GM23338 (cell line): ENCODE measurements at regions not wholly inside any gene's neighbourhood (a gene's known extent, or its start where the extent isn't known, plus 50 kb on each side); places are given as distances from the start of the nearest gene placed in this dataset.

Source experiments
- ATAC-seq: fragments of 200-7000 bp; cut with Tn5 transposase; 3 replicates; pipeline ENCODE4 v1.9.1; 2020
- DNase-seq: peaks from one replicate; pipeline ENCODE4 v3.0.0-alpha.2; 2015; ENCODE audit warnings: low spot score
- H2AFZ ChIP-seq: fragments of 200-600 bp; sonication (generic); 2 replicates; pipeline ENCODE4 v1.8.0; 2016; ENCODE audit warnings: antibody characterized with exemption, mild to moderate bottlenecking, moderate library complexity
- H3F3A ChIP-seq: fragments of 200-600 bp; sonication (generic); replicated peaks from 2 replicates; pipeline ENCODE4 v1.8.0; 2017; ENCODE audit warnings: antibody characterized with exemption, mixed run types, low read depth
- H3K27ac ChIP-seq: fragments of 200-600 bp; sonication (generic); 2 replicates; pipeline ENCODE4 v1.6.1; 2016; ENCODE audit warnings: low read depth
- H3K27me3 ChIP-seq: fragments of 200-600 bp; sonication (generic); 2 replicates; pipeline ENCODE4 v1.8.0; 2016; ENCODE audit warnings: mild to moderate bottlenecking, mixed run types, moderate library complexity; ENCODE audit not compliant: insufficient read depth
- H3K36me3 ChIP-seq: fragments of 200-600 bp; sonication (generic); 2 replicates; pipeline ENCODE4 v1.8.0; 2016; ENCODE audit warnings: mild to moderate bottlenecking; ENCODE audit not compliant: insufficient read depth
- H3K4me1 ChIP-seq: fragments of 200-600 bp; sonication (generic); 2 replicates; pipeline ENCODE4 v1.8.0; 2016; ENCODE audit warnings: mild to moderate bottlenecking, moderate library complexity; ENCODE audit not compliant: insufficient read depth
- H3K4me2 ChIP-seq: fragments of 200-600 bp; sonication (generic); 2 replicates; pipeline ENCODE4 v1.7.1; 2017; ENCODE audit warnings: mixed run types
- H3K4me3 ChIP-seq: fragments of 200-600 bp; sonication (generic); 2 replicates; pipeline ENCODE4 v1.6.1; 2016; ENCODE audit warnings: mixed run types
- H3K79me2 ChIP-seq: fragments of 200-600 bp; sonication (generic); replicated peaks from 2 replicates; pipeline ENCODE4 v1.8.0; 2017; ENCODE audit warnings: mild to moderate bottlenecking; ENCODE audit not compliant: insufficient read depth
- H3K9me2 ChIP-seq: fragments of 200-600 bp; sonication (generic); 2 replicates; pipeline ENCODE4 v1.8.0; 2017; ENCODE audit not compliant: insufficient read depth
- H4K20me1 ChIP-seq: fragments of 200-600 bp; sonication (generic); replicated peaks from 2 replicates; pipeline ENCODE4 v1.8.0; 2017; ENCODE audit warnings: mild to moderate bottlenecking; ENCODE audit not compliant: insufficient read depth
- H3K27ac Mint-ChIP-seq: 2 replicates; pipeline ENCODE4 v1.8.0; 2020; ENCODE audit warnings: inconsistent platforms, mild to moderate bottlenecking, moderate library complexity, mixed read lengths
- H3K27me3 Mint-ChIP-seq: 3 replicates; pipeline ENCODE4 v1.8.0; 2022; ENCODE audit warnings: low read depth, mild to moderate bottlenecking, moderate library complexity, mixed read lengths, inconsistent platforms; ENCODE audit not compliant: insufficient read depth, poor library complexity
- H3K36me3 Mint-ChIP-seq: 3 replicates; pipeline ENCODE4 v1.8.0; 2021; ENCODE audit warnings: low read depth, mild to moderate bottlenecking, inconsistent platforms, moderate library complexity, mixed read lengths
- H3K4me1 Mint-ChIP-seq: 3 replicates; pipeline ENCODE4 v1.8.0; 2020; ENCODE audit warnings: mild to moderate bottlenecking, inconsistent platforms, mixed read lengths
- H3K4me3 Mint-ChIP-seq: 3 replicates; pipeline ENCODE4 v1.8.0; 2021; ENCODE audit warnings: moderate library complexity, mild to moderate bottlenecking, inconsistent platforms, mixed read lengths
- H3K9me3 Mint-ChIP-seq: 3 replicates; pipeline ENCODE4 v1.8.0; 2020; ENCODE audit warnings: moderate library complexity, mild to moderate bottlenecking, inconsistent platforms, mixed read lengths
- CREB1 ChIP-seq: fragments of 250-450 bp; sonication (Bioruptor Pico); IDR thresholded peaks from 2 replicates; pipeline ENCODE4 v1.5.0; 2020; ENCODE audit warnings: low read depth, mild to moderate bottlenecking, moderate library complexity
- EZH2 ChIP-seq: fragments of 200-600 bp; sonication (generic); IDR thresholded peaks from one replicate; pipeline ENCODE4 v1.8.0; 2017; ENCODE audit warnings: antibody characterized with exemption, mild to moderate bottlenecking, low read depth; ENCODE audit not compliant: unreplicated experiment
- EZH2phosphoT487 ChIP-seq: fragments of 200-600 bp; sonication (generic); IDR thresholded peaks from one replicate; pipeline ENCODE4 v1.8.1; 2018; ENCODE audit warnings: antibody characterized with exemption; ENCODE audit not compliant: unreplicated experiment
- JUNB ChIP-seq: IDR thresholded peaks from one replicate; pipeline ENCODE4 v1.6.1; 2016; ENCODE audit warnings: antibody characterized with exemption; ENCODE audit not compliant: unreplicated experiment
- NANOG ChIP-seq: IDR thresholded peaks from 2 replicates; pipeline ENCODE4 v1.6.1; 2016; ENCODE audit warnings: antibody characterized with exemption, borderline replicate concordance
- POLR2AphosphoS5 ChIP-seq: IDR thresholded peaks from 2 replicates; pipeline ENCODE4 v1.6.1; 2016; ENCODE audit warnings: antibody characterized with exemption, low read depth
- STAT1 ChIP-seq: IDR thresholded peaks from one replicate; pipeline ENCODE4 v1.6.1; 2016; ENCODE audit warnings: antibody characterized with exemption; ENCODE audit not compliant: unreplicated experiment
- ZNF114 ChIP-seq: fragments of 250-450 bp; sonication (Bioruptor Pico); IDR thresholded peaks from 2 replicates; pipeline ENCODE4 v1.5.0; 2020; ENCODE audit warnings: mild to moderate bottlenecking, moderate library complexity
- ZNF331 ChIP-seq: fragments of 250-450 bp; sonication (Bioruptor Pico); IDR thresholded peaks from 2 replicates; pipeline ENCODE4 v1.5.0; 2020; ENCODE audit warnings: low read depth, mild to moderate bottlenecking, moderate library complexity
- TF ChIP-seq, protein P1 (sequence below): IDR thresholded peaks from one replicate; pipeline ENCODE4 v1.6.1; 2018; ENCODE audit warnings: antibody characterized with exemption; ENCODE audit not compliant: unreplicated experiment
- TF ChIP-seq, protein P2 (sequence below), 2 experiments: fragments of 200-600 bp in 1 of 2; sonication (generic) in 1 of 2; conservative IDR thresholded peaks; 2 replicates each; pipeline versions ENCODE4 v1.5.1 to v1.6.1; 2016 to 2017; ENCODE audit warnings: antibody characterized with exemption in 2 of 2, low read depth in 2 of 2, mild to moderate bottlenecking in 2 of 2, moderate library complexity in 1 of 2
- TF ChIP-seq, protein P3 (sequence below): fragments of 250-450 bp; sonication (Bioruptor Pico); IDR thresholded peaks from 2 replicates; pipeline ENCODE4 v1.5.0; 2020; ENCODE audit warnings: mild to moderate bottlenecking, moderate library complexity
- TF ChIP-seq, protein P4 (sequence below): IDR thresholded peaks from 2 replicates; pipeline ENCODE4 v1.6.1; 2016; ENCODE audit warnings: antibody characterized with exemption

DNA sequence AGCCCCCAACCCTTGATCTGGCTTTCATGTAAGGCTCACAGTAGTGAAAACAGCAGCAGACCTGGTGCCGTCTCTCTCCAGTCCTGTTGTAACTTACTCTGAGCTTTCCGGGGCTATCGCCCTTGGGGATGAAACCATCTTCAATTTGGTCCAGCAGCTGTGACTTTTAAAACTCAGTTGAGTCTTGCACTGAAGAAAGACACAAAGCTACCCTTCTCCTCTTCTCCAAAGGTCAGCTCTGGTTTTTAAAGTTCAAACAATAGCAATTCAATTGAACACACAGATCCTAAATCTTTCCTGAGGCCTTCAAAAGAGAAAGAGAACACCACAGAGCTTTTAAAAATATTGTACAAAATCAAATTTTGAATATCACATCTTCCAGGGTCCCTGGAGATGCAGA lies 83.5 kb downstream of the SNX5 start (continued):
- TF ChIP-seq ZNF114 (CRISPR knock-in tag): no peak

DNA sequence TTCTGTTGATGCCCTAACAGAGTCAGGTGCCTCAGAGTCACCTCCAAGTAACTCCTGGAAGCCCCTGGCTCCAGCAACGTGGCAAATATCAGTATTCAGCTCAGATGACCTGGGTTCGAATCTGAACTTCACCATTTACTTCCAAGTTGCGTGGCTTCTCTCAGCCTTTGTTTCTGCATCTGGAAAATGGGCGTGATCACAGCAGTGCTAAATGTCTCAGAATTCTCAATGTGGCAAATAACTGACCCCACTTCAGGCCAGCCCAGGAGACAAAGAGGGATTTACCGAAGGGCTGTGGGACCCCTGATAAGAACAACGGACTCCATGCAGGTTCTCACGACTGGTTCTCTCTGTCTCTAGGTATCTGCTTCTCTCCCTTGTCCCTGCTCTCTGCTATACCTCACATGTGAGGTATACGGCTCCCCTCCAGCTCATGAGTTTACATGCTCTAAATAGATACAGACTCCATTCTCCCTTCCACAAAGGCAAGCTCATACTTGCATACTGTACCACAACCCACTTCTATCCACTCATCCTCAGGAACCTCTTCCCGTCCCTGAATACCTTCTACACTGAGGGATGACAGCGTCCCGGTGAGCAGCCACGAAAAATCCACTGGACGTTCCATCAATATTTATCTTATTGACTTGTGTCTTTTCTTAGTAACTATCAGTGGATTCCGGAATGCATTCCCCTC lies 84.1 kb downstream of the SNX5 start:
- H4K20me1 ChIP-seq: no peaks in the 10 kb centered on the region
- H3K4me3 ChIP-seq: no peak overlapping the region
- H3K27ac ChIP-seq: no peak overlapping the region
- peaks cover 12% of the 10 kb centered on the region for H3K36me3 Mint-ChIP-seq
- peaks cover 12% of the 10 kb centered on the region for H3K27me3 Mint-ChIP-seq
- H3K9me2 ChIP-seq: no peaks in the 10 kb centered on the region
- H3K27ac Mint-ChIP-seq: no peak overlapping the region
- peaks cover 13% of the 10 kb centered on the region for H3K9me3 Mint-ChIP-seq
- no peaks in the 10 kb centered on the region for H3F3A ChIP-seq
- ATAC-seq (no peak), DNase-seq (no peak)
- H3K36me3 ChIP-seq: 0 out of 2 replicates have a peak, but pooled peaks cover 3% of the 10 kb centered on the region
- no peak overlapping the region; the same call in 2 of the 3 replicates for H3K4me3 Mint-ChIP-seq
- H3K27me3 ChIP-seq: no peaks in the 10 kb centered on the region
- H3K4me1 Mint-ChIP-seq: peaks cover 22% of the 10 kb centered on the region
- no peak overlapping the region for H2AFZ ChIP-seq
- peaks cover 9% of the 10 kb centered on the region for H3K4me1 ChIP-seq
- TF ChIP-seq, protein P1, sequence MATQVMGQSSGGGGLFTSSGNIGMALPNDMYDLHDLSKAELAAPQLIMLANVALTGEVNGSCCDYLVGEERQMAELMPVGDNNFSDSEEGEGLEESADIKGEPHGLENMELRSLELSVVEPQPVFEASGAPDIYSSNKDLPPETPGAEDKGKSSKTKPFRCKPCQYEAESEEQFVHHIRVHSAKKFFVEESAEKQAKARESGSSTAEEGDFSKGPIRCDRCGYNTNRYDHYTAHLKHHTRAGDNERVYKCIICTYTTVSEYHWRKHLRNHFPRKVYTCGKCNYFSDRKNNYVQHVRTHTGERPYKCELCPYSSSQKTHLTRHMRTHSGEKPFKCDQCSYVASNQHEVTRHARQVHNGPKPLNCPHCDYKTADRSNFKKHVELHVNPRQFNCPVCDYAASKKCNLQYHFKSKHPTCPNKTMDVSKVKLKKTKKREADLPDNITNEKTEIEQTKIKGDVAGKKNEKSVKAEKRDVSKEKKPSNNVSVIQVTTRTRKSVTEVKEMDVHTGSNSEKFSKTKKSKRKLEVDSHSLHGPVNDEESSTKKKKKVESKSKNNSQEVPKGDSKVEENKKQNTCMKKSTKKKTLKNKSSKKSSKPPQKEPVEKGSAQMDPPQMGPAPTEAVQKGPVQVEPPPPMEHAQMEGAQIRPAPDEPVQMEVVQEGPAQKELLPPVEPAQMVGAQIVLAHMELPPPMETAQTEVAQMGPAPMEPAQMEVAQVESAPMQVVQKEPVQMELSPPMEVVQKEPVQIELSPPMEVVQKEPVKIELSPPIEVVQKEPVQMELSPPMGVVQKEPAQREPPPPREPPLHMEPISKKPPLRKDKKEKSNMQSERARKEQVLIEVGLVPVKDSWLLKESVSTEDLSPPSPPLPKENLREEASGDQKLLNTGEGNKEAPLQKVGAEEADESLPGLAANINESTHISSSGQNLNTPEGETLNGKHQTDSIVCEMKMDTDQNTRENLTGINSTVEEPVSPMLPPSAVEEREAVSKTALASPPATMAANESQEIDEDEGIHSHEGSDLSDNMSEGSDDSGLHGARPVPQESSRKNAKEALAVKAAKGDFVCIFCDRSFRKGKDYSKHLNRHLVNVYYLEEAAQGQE: no peak
- TF ChIP-seq CREB1 (CRISPR knock-in tag): no peak
- no peak for TF ChIP-seq POLR2AphosphoS5
- no peak for TF ChIP-seq NANOG
- TF ChIP-seq, protein P2, sequence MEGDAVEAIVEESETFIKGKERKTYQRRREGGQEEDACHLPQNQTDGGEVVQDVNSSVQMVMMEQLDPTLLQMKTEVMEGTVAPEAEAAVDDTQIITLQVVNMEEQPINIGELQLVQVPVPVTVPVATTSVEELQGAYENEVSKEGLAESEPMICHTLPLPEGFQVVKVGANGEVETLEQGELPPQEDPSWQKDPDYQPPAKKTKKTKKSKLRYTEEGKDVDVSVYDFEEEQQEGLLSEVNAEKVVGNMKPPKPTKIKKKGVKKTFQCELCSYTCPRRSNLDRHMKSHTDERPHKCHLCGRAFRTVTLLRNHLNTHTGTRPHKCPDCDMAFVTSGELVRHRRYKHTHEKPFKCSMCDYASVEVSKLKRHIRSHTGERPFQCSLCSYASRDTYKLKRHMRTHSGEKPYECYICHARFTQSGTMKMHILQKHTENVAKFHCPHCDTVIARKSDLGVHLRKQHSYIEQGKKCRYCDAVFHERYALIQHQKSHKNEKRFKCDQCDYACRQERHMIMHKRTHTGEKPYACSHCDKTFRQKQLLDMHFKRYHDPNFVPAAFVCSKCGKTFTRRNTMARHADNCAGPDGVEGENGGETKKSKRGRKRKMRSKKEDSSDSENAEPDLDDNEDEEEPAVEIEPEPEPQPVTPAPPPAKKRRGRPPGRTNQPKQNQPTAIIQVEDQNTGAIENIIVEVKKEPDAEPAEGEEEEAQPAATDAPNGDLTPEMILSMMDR (conservative IDR thresholded peaks at IDR 0.05; ENCODE audit: low read depth in 2 of 2): no peak
- no peak for TF ChIP-seq STAT1
- TF ChIP-seq ZNF114 (CRISPR knock-in tag): no peak
- no peak for TF ChIP-seq ZNF331 (CRISPR knock-in tag)
- TF ChIP-seq, protein P3, sequence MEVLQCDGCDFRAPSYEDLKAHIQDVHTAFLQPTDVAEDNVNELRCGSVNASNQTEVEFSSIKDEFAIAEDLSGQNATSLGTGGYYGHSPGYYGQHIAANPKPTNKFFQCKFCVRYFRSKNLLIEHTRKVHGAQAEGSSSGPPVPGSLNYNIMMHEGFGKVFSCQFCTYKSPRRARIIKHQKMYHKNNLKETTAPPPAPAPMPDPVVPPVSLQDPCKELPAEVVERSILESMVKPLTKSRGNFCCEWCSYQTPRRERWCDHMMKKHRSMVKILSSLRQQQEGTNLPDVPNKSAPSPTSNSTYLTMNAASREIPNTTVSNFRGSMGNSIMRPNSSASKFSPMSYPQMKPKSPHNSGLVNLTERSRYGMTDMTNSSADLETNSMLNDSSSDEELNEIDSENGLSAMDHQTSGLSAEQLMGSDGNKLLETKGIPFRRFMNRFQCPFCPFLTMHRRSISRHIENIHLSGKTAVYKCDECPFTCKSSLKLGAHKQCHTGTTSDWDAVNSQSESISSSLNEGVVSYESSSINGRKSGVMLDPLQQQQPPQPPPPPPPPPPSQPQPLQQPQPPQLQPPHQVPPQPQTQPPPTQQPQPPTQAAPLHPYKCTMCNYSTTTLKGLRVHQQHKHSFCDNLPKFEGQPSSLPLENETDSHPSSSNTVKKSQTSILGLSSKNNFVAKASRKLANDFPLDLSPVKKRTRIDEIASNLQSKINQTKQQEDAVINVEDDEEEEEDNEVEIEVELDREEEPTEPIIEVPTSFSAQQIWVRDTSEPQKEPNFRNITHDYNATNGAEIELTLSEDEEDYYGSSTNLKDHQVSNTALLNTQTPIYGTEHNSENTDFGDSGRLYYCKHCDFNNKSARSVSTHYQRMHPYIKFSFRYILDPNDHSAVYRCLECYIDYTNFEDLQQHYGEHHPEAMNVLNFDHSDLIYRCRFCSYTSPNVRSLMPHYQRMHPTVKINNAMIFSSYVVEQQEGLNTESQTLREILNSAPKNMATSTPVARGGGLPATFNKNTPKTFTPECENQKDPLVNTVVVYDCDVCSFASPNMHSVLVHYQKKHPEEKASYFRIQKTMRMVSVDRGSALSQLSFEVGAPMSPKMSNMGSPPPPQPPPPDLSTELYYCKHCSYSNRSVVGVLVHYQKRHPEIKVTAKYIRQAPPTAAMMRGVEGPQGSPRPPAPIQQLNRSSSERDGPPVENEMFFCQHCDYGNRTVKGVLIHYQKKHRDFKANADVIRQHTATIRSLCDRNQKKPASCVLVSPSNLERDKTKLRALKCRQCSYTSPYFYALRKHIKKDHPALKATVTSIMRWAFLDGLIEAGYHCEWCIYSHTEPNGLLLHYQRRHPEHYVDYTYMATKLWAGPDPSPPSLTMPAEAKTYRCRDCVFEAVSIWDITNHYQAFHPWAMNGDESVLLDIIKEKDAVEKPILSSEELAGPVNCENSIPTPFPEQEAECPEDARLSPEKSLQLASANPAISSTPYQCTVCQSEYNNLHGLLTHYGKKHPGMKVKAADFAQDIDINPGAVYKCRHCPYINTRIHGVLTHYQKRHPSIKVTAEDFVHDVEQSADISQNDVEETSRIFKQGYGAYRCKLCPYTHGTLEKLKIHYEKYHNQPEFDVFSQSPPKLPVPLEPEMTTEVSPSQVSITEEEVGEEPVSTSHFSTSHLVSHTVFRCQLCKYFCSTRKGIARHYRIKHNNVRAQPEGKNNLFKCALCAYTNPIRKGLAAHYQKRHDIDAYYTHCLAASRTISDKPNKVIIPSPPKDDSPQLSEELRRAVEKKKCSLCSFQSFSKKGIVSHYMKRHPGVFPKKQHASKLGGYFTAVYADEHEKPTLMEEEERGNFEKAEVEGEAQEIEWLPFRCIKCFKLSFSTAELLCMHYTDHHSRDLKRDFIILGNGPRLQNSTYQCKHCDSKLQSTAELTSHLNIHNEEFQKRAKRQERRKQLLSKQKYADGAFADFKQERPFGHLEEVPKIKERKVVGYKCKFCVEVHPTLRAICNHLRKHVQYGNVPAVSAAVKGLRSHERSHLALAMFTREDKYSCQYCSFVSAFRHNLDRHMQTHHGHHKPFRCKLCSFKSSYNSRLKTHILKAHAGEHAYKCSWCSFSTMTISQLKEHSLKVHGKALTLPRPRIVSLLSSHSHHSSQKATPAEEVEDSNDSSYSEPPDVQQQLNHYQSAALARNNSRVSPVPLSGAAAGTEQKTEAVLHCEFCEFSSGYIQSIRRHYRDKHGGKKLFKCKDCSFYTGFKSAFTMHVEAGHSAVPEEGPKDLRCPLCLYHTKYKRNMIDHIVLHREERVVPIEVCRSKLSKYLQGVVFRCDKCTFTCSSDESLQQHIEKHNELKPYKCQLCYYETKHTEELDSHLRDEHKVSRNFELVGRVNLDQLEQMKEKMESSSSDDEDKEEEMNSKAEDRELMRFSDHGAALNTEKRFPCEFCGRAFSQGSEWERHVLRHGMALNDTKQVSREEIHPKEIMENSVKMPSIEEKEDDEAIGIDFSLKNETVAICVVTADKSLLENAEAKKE (CRISPR knock-in tag): no peak
- TF ChIP-seq EZH2: no peak
- TF ChIP-seq EZH2phosphoT487: no peak
- no peak for TF ChIP-seq JUNB
- TF ChIP-seq, protein P4, sequence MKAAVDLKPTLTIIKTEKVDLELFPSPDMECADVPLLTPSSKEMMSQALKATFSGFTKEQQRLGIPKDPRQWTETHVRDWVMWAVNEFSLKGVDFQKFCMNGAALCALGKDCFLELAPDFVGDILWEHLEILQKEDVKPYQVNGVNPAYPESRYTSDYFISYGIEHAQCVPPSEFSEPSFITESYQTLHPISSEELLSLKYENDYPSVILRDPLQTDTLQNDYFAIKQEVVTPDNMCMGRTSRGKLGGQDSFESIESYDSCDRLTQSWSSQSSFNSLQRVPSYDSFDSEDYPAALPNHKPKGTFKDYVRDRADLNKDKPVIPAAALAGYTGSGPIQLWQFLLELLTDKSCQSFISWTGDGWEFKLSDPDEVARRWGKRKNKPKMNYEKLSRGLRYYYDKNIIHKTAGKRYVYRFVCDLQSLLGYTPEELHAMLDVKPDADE: no peak
- no peak overlapping the region for H3K4me2 ChIP-seq
- no peaks in the 10 kb centered on the region for H3K79me2 ChIP-seq
